ENCODE measurements at regions not wholly inside any gene's neighbourhood (a gene's known extent, or its start where the extent isn't known, plus 50 kb on each side); places are given as distances from the start of the nearest gene placed in this dataset.

- no peak for TF ChIP-seq ZNF664 (tag by site-specific recombination; IDR thresholded peaks at IDR 0.05)
- no peak for TF ChIP-seq ZNF704 (tag by site-specific recombination; IDR thresholded peaks at IDR 0.05)
- no peak for TF ChIP-seq ZNF214 (tag by site-specific recombination; IDR thresholded peaks at IDR 0.05; ENCODE audit: borderline replicate concordance)
- TF ChIP-seq ZBTB10 (tag by site-specific recombination; IDR thresholded peaks at IDR 0.05) = no peak
- TF ChIP-seq ZNF341 (tag by site-specific recombination; IDR thresholded peaks at IDR 0.05; ENCODE audit: low read depth) = no peak
- no peak for TF ChIP-seq ZFP69B (tag by site-specific recombination; IDR thresholded peaks at IDR 0.05)
- no peak for TF ChIP-seq ZBTB20 (tag by site-specific recombination; IDR thresholded peaks at IDR 0.05)
- POLR2A ChIA-PET = no interaction called here
- no peaks in the 10 kb centered on the region for H3K4me1 ChIP-seq (ENCODE audit: control insufficient read depth, insufficient read depth, low read length)
- CTCF ChIA-PET = interaction anchor here (0.7 kb wide), 1 partner anchor 80 kb away, joined by 3 read pairs; no protein-coding TSS in a partner anchor
- no peak overlapping the region for H3K27ac ChIP-seq (ENCODE audit: extremely low read depth, low read depth, low read length)
- no peaks in the 10 kb centered on the region for H3K9me3 ChIP-seq (ENCODE audit: control insufficient read depth, insufficient read depth, low read depth, low read length)
- no peaks in the 10 kb centered on the region for H3K36me3 ChIP-seq (ENCODE audit: control insufficient read depth in 2 of 2, insufficient read depth in 1 of 2, low read length in 2 of 2)
- H3K4me3 ChIP-seq (ENCODE audit: low read depth, low read length) = no peak overlapping the region
Observed at GRCh38 chr14:29444216-29444615, 483.4 kb downstream of the PRKD1 start.

GRCh38 chr14:29444805-29445204 lies 482.8 kb downstream of the PRKD1 start:
- H3K4me3 ChIP-seq (ENCODE audit: low read depth, low read length) = no peak overlapping the region
- H3K9me3 ChIP-seq (ENCODE audit: control insufficient read depth, insufficient read depth, low read depth, low read length) = no peaks in the 10 kb centered on the region
- H3K27ac ChIP-seq (ENCODE audit: extremely low read depth, low read depth, low read length) = no peak overlapping the region
- no peaks in the 10 kb centered on the region for H3K4me1 ChIP-seq (ENCODE audit: control insufficient read depth, insufficient read depth, low read length)
- H3K36me3 ChIP-seq (ENCODE audit: control insufficient read depth in 2 of 2, insufficient read depth in 1 of 2, low read length in 2 of 2) = no peaks in the 10 kb centered on the region
- TF ChIP-seq ZNF660 (tag by site-specific recombination; IDR thresholded peaks at IDR 0.05) (no peak), ZNF362 (tag by site-specific recombination; IDR thresholded peaks at IDR 0.05) (no peak)
- ChIA-PET CTCF (interaction anchor here (0.7 kb wide), 1 partner anchor 81 kb away, joined by 3 read pairs; no protein-coding TSS in a partner anchor), POLR2A (no interaction called here)

- no peak overlapping the region for H3K27ac ChIP-seq (ENCODE audit: extremely low read depth, low read depth, low read length)
- CTCF ChIA-PET = interaction anchor here (0.6 to 0.7 kb wide), 2 partner anchors 13 to 115 kb away, joined by 3 to 5 read pairs; no protein-coding TSS in a partner anchor
- POLR2A ChIA-PET = no interaction called here
- H3K4me1 ChIP-seq (ENCODE audit: control insufficient read depth, insufficient read depth, low read length) = no peaks in the 10 kb centered on the region
- H3K9me3 ChIP-seq (ENCODE audit: control insufficient read depth, insufficient read depth, low read depth, low read length) = no peaks in the 10 kb centered on the region
- H3K36me3 ChIP-seq (ENCODE audit: control insufficient read depth in 2 of 2, insufficient read depth in 1 of 2, low read length in 2 of 2) = no peaks in the 10 kb centered on the region
- H3K4me3 ChIP-seq (ENCODE audit: low read depth, low read length) = no peak overlapping the region
- TF ChIP-seq ZNF48 (tag by site-specific recombination; IDR thresholded peaks at IDR 0.05) = no peak
- no peak for TF ChIP-seq ZNF26 (tag by site-specific recombination; IDR thresholded peaks at IDR 0.05)
- TF ChIP-seq ZNF704 (tag by site-specific recombination; IDR thresholded peaks at IDR 0.05) = no peak
- TF ChIP-seq ZNF112 (tag by site-specific recombination; IDR thresholded peaks at IDR 0.05) = no peak
- TF ChIP-seq IKZF3 (tag by site-specific recombination; IDR thresholded peaks at IDR 0.05) = no peak
- TF ChIP-seq ZNF621 (tag by site-specific recombination; IDR thresholded peaks at IDR 0.05) = no peak
- no peak for TF ChIP-seq ZNF398 (tag by site-specific recombination; IDR thresholded peaks at IDR 0.05)
- TF ChIP-seq HOXA7 (CRISPR knock-in tag; IDR thresholded peaks at IDR 0.05; ENCODE audit: borderline replicate concordance) = no peak
- no peak for TF ChIP-seq ZBTB6 (tag by site-specific recombination; IDR thresholded peaks at IDR 0.05)
Observed at GRCh38 chr14:29446971-29447370, 480.7 kb downstream of the PRKD1 start.
